DND-41 (cell line): ENCODE measurements at regions not wholly inside any gene's neighbourhood (a gene's known extent, or its start where the extent isn't known, plus 50 kb on each side); places are given as distances from the start of the nearest gene placed in this dataset.
"Not testable (repeated sequence)": the region's sequence is repeated elsewhere in the genome, so short reads cannot be mapped to it uniquely, and the experiment has no call there.

ENCODE experiments used
- ATAC-seq: fragments of 200-7000 bp; cut with Tn5 transposase; 3 replicates; pipeline ENCODE4 v1.9.1; 2021; ENCODE audit warnings: low read depth; ENCODE audit not compliant: insufficient read depth
- DNase-seq: peaks from one replicate; pipeline ENCODE4 v3.0.0-alpha.2; 2020
- H2AFZ ChIP-seq: 2 replicates; pipeline ENCODE4 v1.6.0; 2012; ENCODE audit warnings: low read depth, low read length
- H3K27ac ChIP-seq: 2 replicates; pipeline ENCODE4 v1.5.1; 2012; ENCODE audit warnings: low read length, inconsistent platforms
- H3K27me3 ChIP-seq: fragments of 200-600 bp; sonication (generic); 2 replicates; pipeline ENCODE4 v1.6.0; 2012; ENCODE audit warnings: low read length, mild to moderate bottlenecking, inconsistent platforms; ENCODE audit not compliant: insufficient read depth, poor library complexity
- H3K36me3 ChIP-seq: 2 replicates; pipeline ENCODE4 v1.5.1; 2012; ENCODE audit warnings: low read length, inconsistent platforms; ENCODE audit not compliant: insufficient read depth
- H3K4me1 ChIP-seq: 2 replicates; pipeline ENCODE4 v1.5.1; 2012; ENCODE audit warnings: mild to moderate bottlenecking, low read length; ENCODE audit not compliant: insufficient read depth
- H3K4me2 ChIP-seq: 2 replicates; pipeline ENCODE4 v1.6.0; 2012; ENCODE audit warnings: mild to moderate bottlenecking, moderate library complexity, low read length, inconsistent platforms; ENCODE audit not compliant: insufficient read depth
- H3K4me3 ChIP-seq, 2 experiments: fragments of 200-600 bp in 1 of 2; shearing (Covaris generic) in 1 of 2; 2 replicates each; pipeline ENCODE4 v1.5.1; 2012 to 2016; ENCODE audit warnings: inconsistent platforms in 2 of 2, low read length in 2 of 2, mild to moderate bottlenecking in 2 of 2, low read depth in 1 of 2, moderate library complexity in 1 of 2
- H3K79me2 ChIP-seq: 2 replicates; pipeline ENCODE4 v1.6.0; 2012; ENCODE audit warnings: low read length, inconsistent platforms; ENCODE audit not compliant: insufficient read depth
- H3K9ac ChIP-seq: 2 replicates; pipeline ENCODE4 v1.6.0; 2012; ENCODE audit warnings: low read depth, mild to moderate bottlenecking, inconsistent platforms, low read length, moderate library complexity
- H3K9me3 ChIP-seq: 2 replicates; pipeline ENCODE4 v1.5.1; 2012; ENCODE audit warnings: low read length, moderate library complexity, mild to moderate bottlenecking, inconsistent platforms; ENCODE audit not compliant: insufficient read depth, severe bottlenecking
- H4K20me1 ChIP-seq: 2 replicates; pipeline ENCODE4 v1.6.0; 2012; ENCODE audit warnings: low read length; ENCODE audit not compliant: insufficient read depth
- EZH2 ChIP-seq: IDR thresholded peaks from 3 replicates; pipeline ENCODE4 v1.6.1; 2012; ENCODE audit warnings: borderline replicate concordance, low read depth, mild to moderate bottlenecking, moderate library complexity, low read length, inconsistent platforms; ENCODE audit not compliant: severe bottlenecking
- TF ChIP-seq, protein P1 (sequence below): IDR thresholded peaks from 2 replicates; pipeline ENCODE4 v1.5.1; 2012; ENCODE audit warnings: borderline replicate concordance, low read length, moderate library complexity, mild to moderate bottlenecking; ENCODE audit not compliant: poor library complexity, severe bottlenecking; ENCODE audit errors: extremely low read depth

DNA sequence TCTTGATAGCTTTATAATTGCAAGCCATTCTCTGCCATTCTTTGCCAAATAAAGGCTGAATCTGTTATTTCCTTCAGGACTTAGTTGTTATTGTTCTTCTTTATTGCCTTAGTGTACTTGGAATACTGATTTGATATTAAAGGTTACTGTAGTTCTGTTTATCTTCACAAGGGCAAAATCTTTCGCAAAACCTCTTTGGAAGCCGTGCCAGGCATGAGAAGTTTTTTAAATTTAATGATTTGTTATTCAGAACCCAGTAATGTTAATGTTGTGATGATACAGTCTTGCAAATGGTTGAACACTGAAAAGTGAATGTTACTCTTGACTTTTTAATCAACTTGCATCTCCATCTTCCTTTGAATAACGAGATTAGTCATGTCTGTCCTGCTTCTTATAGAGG, 1225.2 kb upstream of the GOT2 start:
- TF ChIP-seq EZH2, result no peak
- TF ChIP-seq, protein P1, sequence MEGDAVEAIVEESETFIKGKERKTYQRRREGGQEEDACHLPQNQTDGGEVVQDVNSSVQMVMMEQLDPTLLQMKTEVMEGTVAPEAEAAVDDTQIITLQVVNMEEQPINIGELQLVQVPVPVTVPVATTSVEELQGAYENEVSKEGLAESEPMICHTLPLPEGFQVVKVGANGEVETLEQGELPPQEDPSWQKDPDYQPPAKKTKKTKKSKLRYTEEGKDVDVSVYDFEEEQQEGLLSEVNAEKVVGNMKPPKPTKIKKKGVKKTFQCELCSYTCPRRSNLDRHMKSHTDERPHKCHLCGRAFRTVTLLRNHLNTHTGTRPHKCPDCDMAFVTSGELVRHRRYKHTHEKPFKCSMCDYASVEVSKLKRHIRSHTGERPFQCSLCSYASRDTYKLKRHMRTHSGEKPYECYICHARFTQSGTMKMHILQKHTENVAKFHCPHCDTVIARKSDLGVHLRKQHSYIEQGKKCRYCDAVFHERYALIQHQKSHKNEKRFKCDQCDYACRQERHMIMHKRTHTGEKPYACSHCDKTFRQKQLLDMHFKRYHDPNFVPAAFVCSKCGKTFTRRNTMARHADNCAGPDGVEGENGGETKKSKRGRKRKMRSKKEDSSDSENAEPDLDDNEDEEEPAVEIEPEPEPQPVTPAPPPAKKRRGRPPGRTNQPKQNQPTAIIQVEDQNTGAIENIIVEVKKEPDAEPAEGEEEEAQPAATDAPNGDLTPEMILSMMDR, result no peak
- Histone ChIP-seq H3K27me3 (no peaks in the 10 kb centered on the region), H3K4me2 (no peak overlapping the region), H3K79me2 (no peaks in the 10 kb centered on the region), H2AFZ (no peak overlapping the region), H4K20me1 (no peaks in the 10 kb centered on the region), H3K36me3 (no peaks in the 10 kb centered on the region), H3K9ac (no peak overlapping the region), H3K4me1 (no peaks in the 10 kb centered on the region), H3K27ac (no peak overlapping the region), H3K4me3 (no peak overlapping the region), H3K9me3 (no peaks in the 10 kb centered on the region)
- DNase-seq (no peak), ATAC-seq (no peak)

DNA sequence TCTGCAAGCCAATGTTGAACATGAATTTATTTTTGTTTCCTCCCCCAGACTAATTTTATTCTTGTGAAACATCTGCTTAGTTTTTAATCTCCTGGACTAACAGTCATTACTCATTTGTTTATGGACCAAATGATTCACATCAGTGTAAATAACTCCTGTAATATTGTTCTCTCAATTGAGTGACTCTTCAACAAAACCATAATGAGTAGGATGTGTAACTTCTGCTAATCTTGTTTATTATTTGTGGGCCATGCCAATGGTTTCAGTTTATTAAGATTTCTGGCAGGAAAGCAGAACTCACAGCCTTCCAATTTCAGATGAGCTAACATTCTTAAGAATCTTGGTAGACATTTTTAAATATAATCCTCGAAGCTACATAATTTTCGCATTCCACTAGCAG, 1216.3 kb upstream of the GOT2 start:
- DNase-seq (no peak), ATAC-seq (no peak)
- no peaks in the 10 kb centered on the region for H3K36me3 ChIP-seq
- no peak for TF ChIP-seq EZH2
- TF ChIP-seq, protein P1, result no peak
- no peak overlapping the region for H3K27ac ChIP-seq
- H3K9me3 ChIP-seq, result no peaks in the 10 kb centered on the region
- H3K4me3 ChIP-seq, result no peak overlapping the region
- H3K4me2 ChIP-seq, result no peak overlapping the region
- H3K27me3 ChIP-seq, result no peaks in the 10 kb centered on the region
- H2AFZ ChIP-seq, result no peak overlapping the region
- no peaks in the 10 kb centered on the region for H3K4me1 ChIP-seq
- H3K79me2 ChIP-seq, result no peaks in the 10 kb centered on the region
- no peaks in the 10 kb centered on the region for H4K20me1 ChIP-seq
- no peak overlapping the region for H3K9ac ChIP-seq

GRCh38 chr16:59944041-59944440, 1209.9 kb upstream of the GOT2 start:
- not testable (repeated sequence) for H2AFZ ChIP-seq, H3K4me3 ChIP-seq, H3K4me2 ChIP-seq, H3K9me3 ChIP-seq, H3K4me1 ChIP-seq, DNase-seq, ATAC-seq, H3K9ac ChIP-seq, H3K27ac ChIP-seq, H3K79me2 ChIP-seq, H3K36me3 ChIP-seq, H4K20me1 ChIP-seq, H3K27me3 ChIP-seq

- no peak overlapping the region for H3K27ac ChIP-seq
- H2AFZ ChIP-seq, result no peak overlapping the region
- no peaks in the 10 kb centered on the region for H3K79me2 ChIP-seq
- no peak for DNase-seq
- H3K9ac ChIP-seq, result no peak overlapping the region
- H3K4me1 ChIP-seq, result no peaks in the 10 kb centered on the region
- no peaks in the 10 kb centered on the region for H3K9me3 ChIP-seq
- no peak overlapping the region for H3K4me2 ChIP-seq
- no peaks in the 10 kb centered on the region for H3K27me3 ChIP-seq
- no peak for TF ChIP-seq EZH2
- TF ChIP-seq, protein P1, result no peak
- H3K36me3 ChIP-seq, result no peaks in the 10 kb centered on the region
- H4K20me1 ChIP-seq, result no peaks in the 10 kb centered on the region
- H3K4me3 ChIP-seq, result no peak overlapping the region
- ATAC-seq, result no peak
Measured at GRCh38 chr16:59941594-59941993, 1207.5 kb upstream of the GOT2 start.
